ENCODE measurements at regions not wholly inside any gene's neighbourhood (a gene's known extent, or its start where the extent isn't known, plus 50 kb on each side); places are given as distances from the start of the nearest gene placed in this dataset.
"Not testable (repeated sequence)": the region's sequence is repeated elsewhere in the genome, so short reads cannot be mapped to it uniquely, and the experiment has no call there.

DNA sequence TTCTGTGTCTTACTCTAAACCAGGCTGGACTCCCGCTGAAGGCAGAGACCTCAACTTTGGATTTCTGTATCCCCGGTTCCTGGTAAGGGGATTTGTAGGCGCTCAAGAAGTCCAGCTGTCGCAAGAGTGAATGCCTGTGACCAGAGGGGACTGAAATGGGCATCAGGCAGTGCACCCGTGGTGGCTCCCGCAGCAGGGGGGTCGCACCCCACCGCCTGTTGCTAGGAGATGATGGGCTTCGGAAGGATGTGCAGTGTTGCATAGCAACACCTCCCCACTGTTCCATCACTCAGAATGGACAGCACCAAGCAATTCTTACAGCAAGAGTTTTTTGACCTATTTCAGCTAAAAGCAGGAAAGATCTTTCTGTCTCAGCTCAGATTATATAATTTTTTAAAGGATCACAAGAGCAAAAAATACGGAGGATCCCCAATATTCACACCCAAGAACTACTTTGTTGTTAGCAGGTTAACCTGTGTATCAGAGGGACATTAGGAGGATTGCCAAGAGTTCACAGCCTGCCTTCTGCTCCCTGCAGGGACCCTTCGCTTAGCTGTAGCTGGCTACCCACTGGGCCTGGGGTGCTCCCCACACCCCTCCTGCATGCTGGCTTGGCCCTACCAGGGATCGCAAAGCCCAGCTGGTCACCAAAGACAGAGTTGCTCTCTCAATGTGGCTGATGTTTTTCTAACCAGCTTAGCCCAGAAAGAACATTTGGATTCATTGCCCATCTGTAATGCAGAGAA lies 63.8 kb downstream of the SOWAHC start:
- in situ Hi-C loops (cut with MboI; ENCODE audit: low sequenced_read_pairs, unreplicated experiment), result no loop called here
- TF ChIP-seq, protein P1, sequence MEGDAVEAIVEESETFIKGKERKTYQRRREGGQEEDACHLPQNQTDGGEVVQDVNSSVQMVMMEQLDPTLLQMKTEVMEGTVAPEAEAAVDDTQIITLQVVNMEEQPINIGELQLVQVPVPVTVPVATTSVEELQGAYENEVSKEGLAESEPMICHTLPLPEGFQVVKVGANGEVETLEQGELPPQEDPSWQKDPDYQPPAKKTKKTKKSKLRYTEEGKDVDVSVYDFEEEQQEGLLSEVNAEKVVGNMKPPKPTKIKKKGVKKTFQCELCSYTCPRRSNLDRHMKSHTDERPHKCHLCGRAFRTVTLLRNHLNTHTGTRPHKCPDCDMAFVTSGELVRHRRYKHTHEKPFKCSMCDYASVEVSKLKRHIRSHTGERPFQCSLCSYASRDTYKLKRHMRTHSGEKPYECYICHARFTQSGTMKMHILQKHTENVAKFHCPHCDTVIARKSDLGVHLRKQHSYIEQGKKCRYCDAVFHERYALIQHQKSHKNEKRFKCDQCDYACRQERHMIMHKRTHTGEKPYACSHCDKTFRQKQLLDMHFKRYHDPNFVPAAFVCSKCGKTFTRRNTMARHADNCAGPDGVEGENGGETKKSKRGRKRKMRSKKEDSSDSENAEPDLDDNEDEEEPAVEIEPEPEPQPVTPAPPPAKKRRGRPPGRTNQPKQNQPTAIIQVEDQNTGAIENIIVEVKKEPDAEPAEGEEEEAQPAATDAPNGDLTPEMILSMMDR (IDR thresholded peaks at IDR 0.05; ENCODE audit: borderline replicate concordance, control extremely low read depth, extremely low read depth, insufficient read depth, missing control alignments), result no peak
- no peak for DNase-seq (ENCODE audit: low spot score)

DNA sequence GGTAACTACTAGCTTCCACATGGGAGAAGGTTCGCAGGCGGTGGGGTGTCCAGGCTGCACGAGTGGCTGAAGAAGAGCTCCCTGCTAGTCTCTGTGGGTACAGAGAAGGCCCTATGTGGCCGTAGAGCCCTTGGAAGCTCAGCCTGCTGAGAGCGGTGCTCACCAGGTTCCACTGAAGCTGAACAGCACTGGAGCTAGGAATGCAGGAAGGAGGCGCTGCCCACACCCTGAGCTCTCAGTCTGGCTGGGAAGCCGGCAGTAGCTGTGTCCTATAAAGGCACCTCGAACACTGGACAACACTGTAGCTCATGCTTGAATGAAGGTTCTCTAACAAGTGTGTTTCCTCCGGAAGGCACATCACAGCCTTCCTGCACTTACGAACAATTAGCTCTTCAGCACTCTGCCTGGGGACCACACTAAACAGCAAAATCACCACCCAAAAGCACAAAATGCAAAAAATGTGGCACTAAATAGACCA lies 64.6 kb downstream of the SOWAHC start:
- in situ Hi-C loops (cut with MboI; ENCODE audit: low sequenced_read_pairs, unreplicated experiment), result not testable (repeated sequence)

DNA sequence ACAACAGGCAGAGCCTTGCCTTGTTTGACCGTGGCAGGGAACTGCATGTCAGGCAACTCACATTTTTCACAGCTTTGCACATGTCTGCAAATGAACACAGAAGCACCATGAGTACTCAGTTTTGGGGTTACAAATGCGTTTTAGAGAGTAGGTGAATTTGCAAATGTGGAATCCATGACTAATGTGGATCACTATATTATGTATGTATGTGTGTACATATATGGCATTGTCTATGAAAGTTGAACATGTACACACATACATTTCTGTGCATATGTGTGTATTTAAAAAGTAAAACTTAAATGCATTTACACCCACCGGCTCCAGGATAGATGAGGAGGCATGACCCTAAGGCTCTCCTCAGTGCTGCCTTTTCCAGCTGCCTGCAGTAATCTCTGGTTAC lies 65.1 kb downstream of the SOWAHC start:
- in situ Hi-C loops (cut with MboI; ENCODE audit: low sequenced_read_pairs, unreplicated experiment), result no loop called here
- DNase-seq (ENCODE audit: low spot score), result no peak
- TF ChIP-seq, protein P1 (IDR thresholded peaks at IDR 0.05; ENCODE audit: borderline replicate concordance, control extremely low read depth, extremely low read depth, insufficient read depth, missing control alignments), result no peak

More for the DNA sequence above, 64.6 kb downstream of the SOWAHC start:
- DNase-seq (ENCODE audit: low spot score), result not testable (repeated sequence)

DNA sequence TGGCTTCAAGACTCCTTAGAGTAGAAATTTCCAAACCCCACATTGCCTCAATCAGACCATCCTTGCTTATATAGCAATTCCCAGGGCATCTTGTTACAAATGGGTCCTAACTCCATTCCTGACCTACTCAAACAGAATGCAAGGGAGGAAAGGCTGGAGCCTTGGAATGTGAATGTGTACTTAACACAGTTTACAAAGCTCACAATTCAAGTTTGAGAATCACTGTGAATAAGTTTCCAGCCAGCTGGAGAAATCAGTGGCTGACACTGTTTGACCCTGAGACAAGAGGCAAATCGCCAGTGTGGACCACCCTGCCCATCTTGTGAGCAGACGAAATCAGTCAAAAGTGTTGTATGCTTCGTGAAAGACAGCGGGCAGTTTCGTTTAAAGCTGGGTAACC lies 65.5 kb downstream of the SOWAHC start:
- DNase-seq (ENCODE audit: low spot score), result no peak
- in situ Hi-C loops (cut with MboI; ENCODE audit: low sequenced_read_pairs, unreplicated experiment), result no loop called here
- TF ChIP-seq, protein P1 (IDR thresholded peaks at IDR 0.05; ENCODE audit: borderline replicate concordance, control extremely low read depth, extremely low read depth, insufficient read depth, missing control alignments), result no peak

DNA sequence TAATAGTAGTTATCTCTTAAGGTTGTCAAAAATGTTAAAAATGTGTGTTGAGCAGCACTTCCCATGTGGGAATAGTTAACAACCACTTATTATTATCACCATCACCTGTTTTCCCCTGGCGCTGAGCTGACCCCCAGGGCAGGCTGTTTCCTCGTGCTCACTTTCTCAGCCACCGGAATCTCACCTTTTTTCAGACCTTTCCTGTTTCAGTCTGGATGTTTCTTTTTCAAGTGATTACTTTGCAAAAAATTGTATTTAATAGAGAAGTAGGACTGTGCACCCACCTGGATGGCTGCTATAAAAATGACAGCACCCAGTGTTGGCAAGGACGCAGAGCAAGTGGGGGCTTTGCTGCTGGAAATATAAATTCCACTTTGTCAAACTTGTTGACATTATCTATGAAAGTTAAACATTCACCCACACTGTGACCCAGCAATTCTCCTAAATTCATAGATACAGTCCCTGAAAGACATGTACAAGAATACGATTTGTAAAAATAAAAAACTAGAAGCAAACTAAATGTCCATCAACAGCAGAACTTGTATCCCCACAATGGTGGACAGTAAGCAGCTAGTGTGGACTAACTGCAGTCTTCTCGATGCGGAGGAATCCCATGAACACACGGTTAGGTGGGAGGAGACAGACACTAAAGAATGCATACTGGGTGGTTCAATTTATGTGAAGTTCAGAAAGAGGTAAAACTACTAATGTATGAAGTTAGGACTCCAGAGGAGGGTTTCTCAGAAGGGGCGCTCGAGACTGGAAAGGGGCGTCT lies 66.5 kb downstream of the SOWAHC start:
- in situ Hi-C loops (cut with MboI; ENCODE audit: low sequenced_read_pairs, unreplicated experiment), result no loop called here
- DNase-seq (ENCODE audit: low spot score), result no peak
- TF ChIP-seq, protein P1 (IDR thresholded peaks at IDR 0.05; ENCODE audit: borderline replicate concordance, control extremely low read depth, extremely low read depth, insufficient read depth, missing control alignments), result no peak

DNA sequence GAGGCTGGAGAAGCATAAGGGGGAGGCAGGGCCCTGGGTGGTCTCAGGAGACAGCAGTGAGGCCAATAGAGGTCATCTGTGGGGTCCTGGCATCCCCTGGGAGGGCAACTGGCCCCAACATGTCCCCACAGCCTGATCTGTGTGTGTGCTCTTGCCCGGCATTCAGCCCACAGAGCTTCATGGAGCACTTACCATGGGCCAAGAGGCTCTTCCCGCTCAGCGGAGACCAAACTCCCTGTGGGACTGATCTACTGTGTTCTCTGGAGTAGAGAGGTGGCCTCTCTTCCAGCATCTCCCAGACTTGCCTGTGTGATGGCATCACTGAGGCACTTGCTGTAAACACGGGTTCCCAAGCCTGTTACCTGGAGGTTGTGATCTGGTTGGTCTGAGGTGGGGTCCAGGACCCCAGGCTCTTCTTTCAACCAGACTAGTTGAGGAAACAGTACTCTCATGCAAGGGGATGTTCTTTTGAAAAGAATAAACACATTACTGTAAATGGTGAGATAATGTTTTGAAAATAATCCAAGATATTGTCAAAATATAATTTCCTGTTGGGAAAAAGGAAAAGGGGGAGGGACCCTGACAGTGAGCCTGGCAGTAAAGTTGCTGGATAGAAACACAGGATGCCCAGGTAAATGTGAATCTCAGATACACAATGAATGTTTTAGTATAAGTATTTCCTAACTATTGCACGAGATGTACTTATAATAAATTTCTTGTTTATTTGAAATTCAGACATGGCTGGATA lies 67.6 kb downstream of the SOWAHC start:
- no peak for DNase-seq (ENCODE audit: low spot score)
- TF ChIP-seq, protein P1 (IDR thresholded peaks at IDR 0.05; ENCODE audit: borderline replicate concordance, control extremely low read depth, extremely low read depth, insufficient read depth, missing control alignments), result no peak
- in situ Hi-C loops (cut with MboI; ENCODE audit: low sequenced_read_pairs, unreplicated experiment), result no loop called here
